GM12892 (cell line): ENCODE measurements at regions not wholly inside any gene's neighbourhood (a gene's known extent, or its start where the extent isn't known, plus 50 kb on each side); places are given as distances from the start of the nearest gene placed in this dataset.

Source experiments
- POLR2A ChIP-seq: IDR thresholded peaks from 2 replicates; pipeline ENCODE4 v1.6.1; 2011; ENCODE audit warnings: low read depth, low read length, control low read depth
- POLR2AphosphoS5 ChIP-seq: IDR thresholded peaks from 2 replicates; pipeline ENCODE4 v1.6.1; 2011; ENCODE audit warnings: low read depth, low read length, control low read depth
- TAF1 ChIP-seq: IDR thresholded peaks from 2 replicates; pipeline ENCODE4 v1.6.1; 2011; ENCODE audit warnings: low read depth, mild to moderate bottlenecking, control low read depth, low read length, borderline replicate concordance

DNA sequence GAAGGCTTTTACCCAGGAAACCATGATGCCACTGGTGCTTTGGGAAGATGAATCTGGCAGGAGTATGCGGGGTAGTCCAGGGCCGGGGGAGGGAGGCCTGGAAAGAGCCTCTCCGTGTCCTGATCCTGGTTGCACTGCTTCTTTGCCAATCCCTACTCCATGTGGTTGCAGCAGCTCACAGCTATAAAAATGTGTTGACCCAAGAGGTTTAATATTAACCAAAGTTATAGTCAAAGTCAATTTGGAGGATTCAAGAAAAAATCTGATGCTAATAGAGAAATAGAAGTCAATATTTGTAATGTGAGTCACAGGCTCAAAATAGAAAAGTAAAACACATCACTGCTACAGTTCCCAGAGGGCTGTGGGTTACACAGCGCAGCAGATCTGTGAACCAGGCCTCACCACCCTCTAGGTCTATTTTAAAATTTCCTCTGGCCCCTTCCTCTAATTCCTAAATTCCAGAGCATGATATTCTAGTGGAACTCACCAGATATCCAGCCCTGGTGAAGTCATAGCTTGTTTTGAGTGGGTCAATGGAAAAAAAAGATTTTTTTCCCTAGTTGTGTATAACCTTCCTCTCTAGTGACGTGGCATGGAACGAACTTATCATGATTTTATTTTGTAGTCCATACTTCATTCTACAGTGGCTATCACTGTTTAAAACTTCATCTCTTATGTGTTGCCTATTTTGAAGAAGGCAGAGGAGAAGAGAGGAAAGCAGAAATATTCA lies 63.2 kb upstream of the BMP2 start:
- TF ChIP-seq POLR2AphosphoS5 (no peak), TAF1 (no peak), POLR2A (no peak)
